ENCODE measurements at regions not wholly inside any gene's neighbourhood (a gene's known extent, or its start where the extent isn't known, plus 50 kb on each side); places are given as distances from the start of the nearest gene placed in this dataset.
"Not testable (repeated sequence)": the region's sequence is repeated elsewhere in the genome, so short reads cannot be mapped to it uniquely, and the experiment has no call there.

- Mint-ChIP-seq H3K9me3 (peaks cover 5% of the 10 kb centered on the region), H3K27ac (no peak overlapping the region), H3K36me3 (no peaks in the 10 kb centered on the region), H3K4me3 (no peak overlapping the region), H3K4me1 (no peaks in the 10 kb centered on the region), H3K27me3 (peaks cover 4% of the 10 kb centered on the region)
- CTCF ChIA-PET = no interaction called here
- DNase-seq = no peak
These were observed 53.6 kb downstream of the APCS start for GRCh38 chr1:159641221-159641620.

- Mint-ChIP-seq H3K27me3 (peaks cover 4% of the 10 kb centered on the region), H3K4me3 (no peak overlapping the region), H3K4me1 (no peaks in the 10 kb centered on the region), H3K36me3 (no peaks in the 10 kb centered on the region), H3K9me3 (peaks cover 5% of the 10 kb centered on the region), H3K27ac (no peak overlapping the region)
- CTCF ChIA-PET = no interaction called here
- no peak for DNase-seq
These were observed 59.1 kb downstream of the APCS start for GRCh38 chr1:159646687-159647086.

DNA sequence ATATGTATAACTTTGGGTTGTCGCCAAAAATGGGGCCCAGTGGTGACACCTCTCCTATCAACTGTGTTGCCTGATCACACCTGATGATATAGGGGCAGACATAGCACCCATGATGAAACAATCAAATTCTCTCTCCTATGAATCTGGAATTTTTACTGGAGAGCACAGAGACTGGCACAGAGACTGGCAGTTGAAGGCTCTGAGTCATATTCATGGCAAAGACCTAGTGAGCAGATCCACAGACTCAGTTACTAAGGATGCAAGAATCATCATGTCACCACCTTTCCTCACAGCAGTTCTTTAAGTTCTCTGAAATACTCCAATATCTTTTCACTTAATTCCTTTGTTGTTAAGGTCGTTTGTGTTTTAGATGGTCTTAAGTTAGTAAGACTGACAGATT is 60.0 kb downstream of the APCS start:
- Mint-ChIP-seq H3K4me1 (no peaks in the 10 kb centered on the region), H3K36me3 (no peaks in the 10 kb centered on the region), H3K27me3 (peaks cover 4% of the 10 kb centered on the region), H3K27ac (no peak overlapping the region), H3K9me3 (peaks cover 5% of the 10 kb centered on the region), H3K4me3 (no peak overlapping the region)
- CTCF ChIA-PET = no interaction called here
- no peak for DNase-seq

DNA sequence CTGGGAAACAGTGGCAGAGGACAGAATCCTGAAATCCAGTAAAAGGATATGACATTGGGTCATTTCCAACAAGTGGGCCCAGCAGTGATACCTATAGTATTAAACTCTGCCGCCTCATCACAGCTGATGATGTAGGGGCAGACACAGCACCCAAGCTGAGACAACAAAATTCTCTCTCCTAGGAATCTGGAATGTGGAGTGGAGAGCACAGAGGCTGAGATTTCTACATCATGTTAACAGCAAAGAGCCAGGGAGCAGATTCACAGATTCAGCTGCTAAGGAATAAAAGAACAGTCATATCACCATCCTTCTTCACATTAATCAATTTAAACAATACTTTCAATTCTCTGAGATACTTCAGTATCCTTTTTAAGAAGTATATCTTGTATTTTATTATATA is 61.9 kb downstream of the CRP start:
- Mint-ChIP-seq H3K4me3 (no peak overlapping the region), H3K4me1 (no peaks in the 10 kb centered on the region), H3K27me3 (peaks cover 4% of the 10 kb centered on the region), H3K27ac (no peak overlapping the region), H3K9me3 (no peaks in the 10 kb centered on the region), H3K36me3 (no peaks in the 10 kb centered on the region)
- DNase-seq = no peak
- CTCF ChIA-PET = interaction anchor here (1.1 kb wide), 1 partner anchor 10 kb away, joined by 3 read pairs; no protein-coding TSS in a partner anchor

GRCh38 chr1:159653201-159653600 is 61.2 kb downstream of the CRP start:
- no peaks in the 10 kb centered on the region for H3K4me1 Mint-ChIP-seq
- CTCF ChIA-PET = interaction anchor here (0.6 to 1.1 kb wide), 2 partner anchors 9 to 232 kb away, joined by 3 read pairs; no protein-coding TSS in a partner anchor
- DNase-seq = no peak
- H3K27ac Mint-ChIP-seq = no peak overlapping the region
- no peaks in the 10 kb centered on the region for H3K9me3 Mint-ChIP-seq
- no peaks in the 10 kb centered on the region for H3K36me3 Mint-ChIP-seq
- peaks cover 4% of the 10 kb centered on the region for H3K27me3 Mint-ChIP-seq
- no peak overlapping the region for H3K4me3 Mint-ChIP-seq

- H3K27me3 Mint-ChIP-seq, CTCF ChIA-PET, H3K4me1 Mint-ChIP-seq, DNase-seq, H3K27ac Mint-ChIP-seq, H3K9me3 Mint-ChIP-seq, H3K4me3 Mint-ChIP-seq, H3K36me3 Mint-ChIP-seq: not testable (repeated sequence)
These were observed 56.9 kb downstream of the CRP start for GRCh38 chr1:159657477-159657876.
